Left ventricle myocardium inferior (tissue), 1 donor: ENCODE measurements at regions not wholly inside any gene's neighbourhood (a gene's known extent, or its start where the extent isn't known, plus 50 kb on each side); places are given as distances from the start of the nearest gene placed in this dataset.

Experiments used
- DNase-seq: peaks from one replicate; pipeline ENCODE4 v3.0.0-alpha.2; 2020
- H3K27ac ChIP-seq: fragments of 200-600 bp; replicated peaks from 2 replicates; pipeline ENCODE4 v1.8.0; 2021
- H3K27me3 ChIP-seq: fragments of 200-600 bp; 2 replicates; pipeline ENCODE4 v1.8.0; 2021; ENCODE audit warnings: low read depth
- H3K36me3 ChIP-seq: fragments of 200-600 bp; 2 replicates; pipeline ENCODE4 v1.8.0; 2021
- H3K4me1 ChIP-seq: fragments of 200-600 bp; 2 replicates; pipeline ENCODE4 v1.8.0; 2021
- H3K4me3 ChIP-seq: fragments of 200-600 bp; 2 replicates; pipeline ENCODE4 v1.8.0; 2021; ENCODE audit warnings: mild to moderate bottlenecking, moderate library complexity
- H3K9me3 ChIP-seq: fragments of 200-600 bp; replicated peaks from 2 replicates; pipeline ENCODE4 v1.8.0; 2021
- CTCF ChIP-seq: fragments of 200-600 bp; IDR thresholded peaks from 2 replicates; pipeline ENCODE4 v1.8.0; 2021; ENCODE audit warnings: antibody characterized with exemption, mild to moderate bottlenecking, borderline replicate concordance
- intact Hi-C: fragments of 100-400 bp; cut with micrococcal nuclease; formaldehyde crosslinking; loops from one replicate; pipeline ENCODE4 v1.11.0; 2022
- donor health status: DM: no; HTN: yes; CAD: no; lungs with severe emphysema.

GRCh38 chr5:7036192-7036835 lies 323.1 kb downstream of the TENT4A start:
- DNase-seq: no peak
- Histone ChIP-seq H3K9me3 (peaks cover 9% of the 10 kb centered on the region), H3K36me3 (no peaks in the 10 kb centered on the region), H3K4me1 (no peaks in the 10 kb centered on the region), H3K4me3 (no peak overlapping the region), H3K27me3 (no peaks in the 10 kb centered on the region), H3K27ac (no peak overlapping the region)
- no peak for TF ChIP-seq CTCF
- intact Hi-C loops: no loop called here

- no peak for DNase-seq
- no peaks in the 10 kb centered on the region for H3K9me3 ChIP-seq
- TF ChIP-seq CTCF: no peak
- H3K36me3 ChIP-seq: no peaks in the 10 kb centered on the region
- H3K27me3 ChIP-seq: no peaks in the 10 kb centered on the region
- H3K27ac ChIP-seq: no peak overlapping the region
- intact Hi-C loops: no loop called here
- H3K4me3 ChIP-seq: no peak overlapping the region
- no peaks in the 10 kb centered on the region for H3K4me1 ChIP-seq
Measured at GRCh38 chr5:7039074-7039473, 325.8 kb downstream of the TENT4A start.

GRCh38 chr5:7040111-7040510 lies 326.9 kb downstream of the TENT4A start:
- Histone ChIP-seq H3K27ac (no peak overlapping the region), H3K36me3 (no peaks in the 10 kb centered on the region), H3K4me3 (no peak overlapping the region), H3K4me1 (no peaks in the 10 kb centered on the region), H3K27me3 (no peaks in the 10 kb centered on the region), H3K9me3 (no peaks in the 10 kb centered on the region)
- DNase-seq: no peak
- no peak for TF ChIP-seq CTCF
- intact Hi-C loops: no loop called here

- DNase-seq: no peak
- H3K9me3 ChIP-seq: no peaks in the 10 kb centered on the region
- intact Hi-C loops: no loop called here
- H3K4me1 ChIP-seq: no peaks in the 10 kb centered on the region
- no peak for TF ChIP-seq CTCF
- peaks cover 7% of the 10 kb centered on the region for H3K27me3 ChIP-seq
- H3K36me3 ChIP-seq: no peaks in the 10 kb centered on the region
- no peak overlapping the region for H3K27ac ChIP-seq
- H3K4me3 ChIP-seq: no peak overlapping the region
Measured at GRCh38 chr5:7043797-7044196, 330.6 kb downstream of the TENT4A start.

- no peaks in the 10 kb centered on the region for H3K9me3 ChIP-seq
- no peak overlapping the region for H3K4me3 ChIP-seq
- no peak overlapping the region for H3K27ac ChIP-seq
- DNase-seq: no peak
- no peak for TF ChIP-seq CTCF
- intact Hi-C loops: no loop called here
- H3K27me3 ChIP-seq: peaks cover 7% of the 10 kb centered on the region
- no peaks in the 10 kb centered on the region for H3K36me3 ChIP-seq
- no peaks in the 10 kb centered on the region for H3K4me1 ChIP-seq
Measured at GRCh38 chr5:7047511-7048261, 334.5 kb downstream of the TENT4A start.
